ENCODE measurements at regions not wholly inside any gene's neighbourhood (a gene's known extent, or its start where the extent isn't known, plus 50 kb on each side); places are given as distances from the start of the nearest gene placed in this dataset.

- TF ChIP-seq CTCF (conservative IDR thresholded peaks at IDR 0.05) = no peak
- no peak for TF ChIP-seq ZFX (IDR thresholded peaks at IDR 0.05)
Measured at GRCh38 chr5:10115669-10116068, 134.0 kb downstream of the ATPSCKMT start.
